ENCODE measurements at regions not wholly inside any gene's neighbourhood (a gene's known extent, or its start where the extent isn't known, plus 50 kb on each side); places are given as distances from the start of the nearest gene placed in this dataset.

GRCh38 chr7:131895541-131896164 is 339.2 kb upstream of the PODXL start:
- DNase-seq = no peak

- DNase-seq = no peak
Measured at GRCh38 chr7:131893631-131894340, 337.4 kb upstream of the PODXL start.

GRCh38 chr7:131890176-131890575 is 333.7 kb upstream of the PODXL start:
- DNase-seq = no peak

GRCh38 chr7:131889572-131890150 is 333.2 kb upstream of the PODXL start:
- DNase-seq = no peak

- DNase-seq = no peak
Measured at GRCh38 chr7:131883769-131884168, 327.3 kb upstream of the PODXL start.

- no peak for DNase-seq
Measured at GRCh38 chr7:131883196-131883595, 326.8 kb upstream of the PODXL start.

GRCh38 chr7:131882321-131882720 is 325.9 kb upstream of the PODXL start:
- no peak for DNase-seq

- DNase-seq = no peak
Measured at GRCh38 chr7:131880078-131880477, 323.6 kb upstream of the PODXL start.

GRCh38 chr7:131879424-131879823 is 323.0 kb upstream of the PODXL start:
- DNase-seq = no peak

- DNase-seq = no peak
Measured at GRCh38 chr7:131878777-131879176, 322.3 kb upstream of the PODXL start.

GRCh38 chr7:131873581-131873980 is 317.2 kb upstream of the PODXL start:
- no peak for DNase-seq

- DNase-seq = no peak
Measured at GRCh38 chr7:131869986-131870385, 313.6 kb upstream of the PODXL start.

GRCh38 chr7:131869169-131869844 is 312.9 kb upstream of the PODXL start:
- DNase-seq = no peak

- no peak for DNase-seq
Measured at GRCh38 chr7:131867461-131867860, 311.0 kb upstream of the PODXL start.

GRCh38 chr7:131865911-131866310 is 309.5 kb upstream of the PODXL start:
- no peak for DNase-seq

- no peak for DNase-seq
Measured at GRCh38 chr7:131861620-131862346, 305.4 kb upstream of the PODXL start.

GRCh38 chr7:131859147-131859821 is 302.9 kb upstream of the PODXL start:
- DNase-seq = peak; percentile 51 to 62

- DNase-seq = no peak
Measured at GRCh38 chr7:131858611-131859010, 302.2 kb upstream of the PODXL start.

GRCh38 chr7:131849472-131849871 is 293.0 kb upstream of the PODXL start:
- no peak for DNase-seq

- DNase-seq = no peak
Measured at GRCh38 chr7:131848033-131848432, 291.6 kb upstream of the PODXL start.

- no peak for DNase-seq
Measured at GRCh38 chr7:131845573-131846314, 289.3 kb upstream of the PODXL start.

- no peak for DNase-seq
Measured at GRCh38 chr7:131844369-131844768, 287.9 kb upstream of the PODXL start.

Data from activated CD4-positive, alpha-beta T cell treated with anti-CD3 and anti-CD28 coated beads, Interleukin-2, amount 50 U/mL, for 48 hours (primary cell).